Small intestine (tissue), 7 donors: ENCODE measurements at regions not wholly inside any gene's neighbourhood (a gene's known extent, or its start where the extent isn't known, plus 50 kb on each side); places are given as distances from the start of the nearest gene placed in this dataset.
A peak's percentile ranks its signal among the peaks of the same experiment; 100 is the strongest.

Source experiments
- DNase-seq, 2 donors: peaks; one replicate each; pipeline versions ENCODE4 v3.0.0 to v3.0.0-alpha.2; 2013
- FAIRE-seq: peaks from 2 replicates; lab custom pipeline; 2012; peaks lifted over from hg19 to GRCh38; lab: Jason Lieb, UNC
- H3K27ac ChIP-seq, 3 donors: one replicate each; pipeline ENCODE4 v1.5.1; 2013; ENCODE audit warnings: low read length in 2 of 3, mild to moderate bottlenecking in 2 of 3, control low read depth in 1 of 3, inconsistent platforms in 1 of 3, low read depth in 1 of 3, moderate library complexity in 1 of 3
- H3K27me3 ChIP-seq, 3 donors: one replicate each; pipeline ENCODE4 v1.6.1; 2013; ENCODE audit warnings: low read length in 3 of 3, inconsistent platforms in 1 of 3; ENCODE audit not compliant: control insufficient read depth in 3 of 3, insufficient read depth in 3 of 3
- H3K36me3 ChIP-seq, 3 donors: one replicate each; pipeline ENCODE4 v1.6.1; 2013; ENCODE audit warnings: low read length in 3 of 3, inconsistent platforms in 1 of 3, low read depth in 1 of 3, mild to moderate bottlenecking in 1 of 3, moderate library complexity in 1 of 3; ENCODE audit not compliant: control insufficient read depth in 3 of 3, insufficient read depth in 2 of 3
- H3K4me1 ChIP-seq, 3 donors: one replicate each; pipeline ENCODE4 v1.6.1; 2013; ENCODE audit warnings: low read length in 2 of 3, inconsistent platforms in 1 of 3, low read depth in 1 of 3, mild to moderate bottlenecking in 1 of 3, moderate library complexity in 1 of 3; ENCODE audit not compliant: control insufficient read depth in 3 of 3, insufficient read depth in 2 of 3
- H3K4me3 ChIP-seq, 3 donors: one replicate each; pipeline ENCODE4 v1.5.1; 2013; ENCODE audit warnings: low read length in 3 of 3, control low read depth in 1 of 3, inconsistent platforms in 1 of 3, low read depth in 1 of 3, mild to moderate bottlenecking in 1 of 3, moderate library complexity in 1 of 3
- H3K9me3 ChIP-seq, 2 donors: one replicate each; pipeline ENCODE4 v1.6.1; 2013; ENCODE audit warnings: low read depth in 1 of 2, low read length in 1 of 2; ENCODE audit not compliant: control insufficient read depth in 2 of 2, insufficient read depth in 1 of 2
- WGBS, 3 donors: extraction: QIAGEN DNeasy Blood & Tissue Kit; methylation state at CpG; one replicate each; pipeline ENCODE4 v1.1.7; 2013; 5-methylcytosine and 5-hydroxymethylcytosine counted together
- donor health status: healthy with polysubstance abuse.
- donor health status: control.
- donor health status: control.
- donor health status: Bipolar disorder and iron deficiency.
- donor health status: healthy.

- Histone ChIP-seq H3K27me3 (no peaks in the 10 kb centered on the region), H3K27ac (no peak overlapping the region), H3K9me3 (no peaks in the 10 kb centered on the region), H3K4me3 (no peak overlapping the region), H3K4me1 (no peaks in the 10 kb centered on the region), H3K36me3 (no peaks in the 10 kb centered on the region)
- WGBS, 3 donors: 83 to 87% (median 85%) methylated on average over 3 of the region's 3 CpGs
- DNase-seq (peak; percentile 42 to 65), FAIRE-seq (no peak)
Observed at GRCh38 chr2:211093743-211094303, 537.4 kb downstream of the CPS1 start.

DNA sequence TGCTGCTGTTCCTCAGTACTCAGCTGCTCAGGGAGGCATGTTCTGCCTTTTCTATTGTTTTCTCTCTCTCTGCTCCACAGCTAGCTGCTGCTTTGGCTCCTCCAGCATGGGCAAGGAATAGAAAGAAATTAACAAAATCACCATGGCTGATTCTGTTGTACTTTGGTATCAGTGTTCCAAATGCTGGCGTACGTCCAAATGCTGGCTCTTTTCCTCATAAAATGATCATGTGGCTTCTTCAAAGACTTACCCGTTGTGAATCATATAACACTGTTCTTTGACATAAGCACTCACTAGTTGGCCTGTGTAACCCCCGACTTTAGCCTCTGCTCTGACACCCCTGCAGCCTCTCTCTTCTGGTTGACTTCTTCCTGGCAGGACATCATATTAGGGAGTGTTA lies 547.6 kb downstream of the CPS1 start:
- no peaks in the 10 kb centered on the region for H3K27me3 ChIP-seq
- peak; percentile 82 to 84 for DNase-seq
- WGBS, 3 donors: 9 to 41% (median 29%) methylated on average over 4 of the region's 4 CpGs

DNA sequence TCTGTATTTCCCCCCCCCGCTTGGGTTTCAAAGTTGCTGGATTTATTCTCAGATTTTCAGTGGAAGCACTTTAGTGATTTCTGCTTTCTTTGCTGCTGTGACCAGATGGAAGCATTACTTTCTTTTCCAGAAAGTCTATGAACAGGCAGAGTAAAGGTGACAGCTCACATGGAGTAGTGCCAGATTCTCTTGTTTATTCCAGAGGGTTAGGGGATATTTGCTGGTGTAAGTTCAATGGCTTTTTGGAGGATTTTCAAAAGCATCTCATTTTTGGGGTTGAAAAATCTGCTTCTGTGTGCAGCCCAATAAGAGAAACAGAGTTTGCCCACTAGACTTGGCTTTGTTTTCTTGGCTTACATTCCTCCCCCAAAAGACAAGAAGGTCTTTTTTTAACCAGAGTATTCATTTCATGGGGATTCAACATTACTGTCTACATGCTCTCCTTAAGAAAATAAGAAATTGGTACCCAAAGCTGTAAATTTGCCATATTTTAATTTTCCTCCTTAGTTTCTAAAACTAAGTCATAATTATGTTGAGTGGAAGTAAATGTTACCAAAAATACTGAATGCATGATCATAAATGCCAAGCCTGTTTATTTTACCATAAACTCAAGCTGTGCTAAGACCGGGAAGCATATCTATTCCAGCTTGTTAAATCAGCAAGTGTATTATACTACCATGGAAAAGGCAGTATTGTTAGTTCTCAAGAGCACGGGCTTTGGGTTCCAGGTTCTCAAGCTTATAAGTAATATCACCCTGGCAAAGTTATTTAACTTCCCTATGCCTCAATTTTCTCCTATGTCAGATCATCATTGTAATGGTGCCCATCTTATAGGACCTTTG lies 557.2 kb downstream of the CPS1 start:
- no peak for FAIRE-seq
- DNase-seq: no peak
- Histone ChIP-seq H3K27me3 (no peaks in the 10 kb centered on the region), H3K9me3 (no peaks in the 10 kb centered on the region), H3K36me3 (no peaks in the 10 kb centered on the region), H3K4me1 (no peaks in the 10 kb centered on the region), H3K4me3 (no peak overlapping the region), H3K27ac (no peak overlapping the region)
- WGBS, 3 donors: 57 to 69% (median 66%) methylated on average over 3 of the region's 3 CpGs

More for the DNA sequence above, 547.6 kb downstream of the CPS1 start:
- FAIRE-seq: no peak
- Histone ChIP-seq H3K36me3 (no peaks in the 10 kb centered on the region), H3K4me1 (peaks cover 0 to 3% (median 0%) of the 10 kb centered on the region in 3 donors), H3K9me3 (peaks cover 0 to 5% of the 10 kb centered on the region in 2 donors), H3K4me3 (no peak overlapping the region), H3K27ac (no peak overlapping the region)

DNA sequence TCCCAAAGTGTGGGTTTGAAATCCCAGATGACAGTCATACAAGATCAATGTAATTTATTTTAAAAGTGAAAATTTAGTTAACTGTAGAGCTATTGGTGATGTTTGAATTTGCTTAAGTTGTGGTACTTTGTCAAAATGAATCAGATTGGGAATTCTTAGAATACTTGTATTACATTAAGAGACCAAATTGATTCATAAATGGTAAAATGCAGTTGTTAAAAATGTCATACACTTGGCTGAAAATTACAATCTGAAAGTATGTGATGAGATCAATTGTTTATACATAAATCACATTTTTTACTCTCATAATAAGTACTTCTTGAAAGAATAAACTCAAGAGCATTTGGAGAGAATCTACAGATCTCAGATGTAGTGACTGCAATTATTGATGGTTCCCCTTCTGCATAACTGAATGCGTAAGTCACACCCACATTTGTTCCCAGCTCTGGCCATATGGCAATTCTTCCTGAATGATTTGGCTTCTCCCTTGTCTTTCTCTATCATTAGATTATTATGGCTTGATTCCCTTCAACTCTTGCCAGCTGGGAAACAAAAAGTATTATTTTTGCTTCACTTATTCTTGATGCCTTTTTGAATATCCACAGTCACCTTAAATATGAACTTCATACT lies 558.5 kb downstream of the CPS1 start:
- DNase-seq: no peak
- no peak for FAIRE-seq
- H3K4me3 ChIP-seq: no peak overlapping the region
- no peaks in the 10 kb centered on the region for H3K9me3 ChIP-seq
- no peaks in the 10 kb centered on the region for H3K36me3 ChIP-seq
- WGBS, 3 donors: 69 to 86% (median 82%) methylated on average over 1 of the region's 1 CpG
- H3K27me3 ChIP-seq: no peaks in the 10 kb centered on the region
- no peak overlapping the region for H3K27ac ChIP-seq
- H3K4me1 ChIP-seq: no peaks in the 10 kb centered on the region

- H3K27me3 ChIP-seq: no peaks in the 10 kb centered on the region
- no peaks in the 10 kb centered on the region for H3K4me1 ChIP-seq
- H3K36me3 ChIP-seq: no peaks in the 10 kb centered on the region
- DNase-seq (no peak), FAIRE-seq (no peak)
- H3K9me3 ChIP-seq: no peaks in the 10 kb centered on the region
- 80 to 90% (median 85%) methylated on average over 1 of the region's 1 CpG for WGBS, 3 donors
- no peak overlapping the region for H3K27ac ChIP-seq
- no peak overlapping the region for H3K4me3 ChIP-seq
Observed at GRCh38 chr2:211117026-211117425, 560.6 kb downstream of the CPS1 start.

DNA sequence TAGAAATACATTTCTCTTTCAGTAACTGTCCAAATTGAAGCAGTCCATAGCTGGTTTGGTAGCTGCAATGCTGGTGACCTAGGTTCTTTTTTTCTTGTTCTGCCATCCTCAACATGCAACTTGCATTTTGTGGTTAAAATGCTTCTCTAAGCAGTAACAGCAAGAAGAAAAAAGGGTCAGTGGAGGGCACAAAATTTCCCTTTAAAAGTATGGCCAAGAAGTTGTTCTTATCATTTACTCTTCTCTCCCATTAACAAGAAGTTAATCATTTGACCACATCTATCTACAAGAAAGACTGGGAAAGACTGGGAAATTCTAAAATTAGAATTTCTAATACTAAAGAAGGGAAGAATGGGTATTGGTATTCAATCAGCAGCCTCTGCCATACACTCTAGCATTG lies 569.9 kb downstream of the CPS1 start:
- H3K27ac ChIP-seq: no peak overlapping the region
- H3K9me3 ChIP-seq: no peaks in the 10 kb centered on the region
- peaks cover 0 to 8% (median 0%) of the 10 kb centered on the region in 3 donors for H3K4me1 ChIP-seq
- no peaks in the 10 kb centered on the region for H3K36me3 ChIP-seq
- DNase-seq: no peak
- H3K4me3 ChIP-seq: no peak overlapping the region
- no peak for FAIRE-seq
- H3K27me3 ChIP-seq: no peaks in the 10 kb centered on the region

GRCh38 chr2:211127501-211127900 lies 571.1 kb downstream of the CPS1 start:
- Histone ChIP-seq H3K4me3 (no peak overlapping the region), H3K27me3 (no peaks in the 10 kb centered on the region), H3K27ac (no peak overlapping the region), H3K36me3 (no peaks in the 10 kb centered on the region), H3K9me3 (no peaks in the 10 kb centered on the region), H3K4me1 (peaks cover 0 to 8% (median 0%) of the 10 kb centered on the region in 3 donors)
- FAIRE-seq: no peak
- WGBS, 3 donors: 34 to 70% (median 64%) methylated on average over 2 of the region's 2 CpGs
- no peak for DNase-seq

DNA sequence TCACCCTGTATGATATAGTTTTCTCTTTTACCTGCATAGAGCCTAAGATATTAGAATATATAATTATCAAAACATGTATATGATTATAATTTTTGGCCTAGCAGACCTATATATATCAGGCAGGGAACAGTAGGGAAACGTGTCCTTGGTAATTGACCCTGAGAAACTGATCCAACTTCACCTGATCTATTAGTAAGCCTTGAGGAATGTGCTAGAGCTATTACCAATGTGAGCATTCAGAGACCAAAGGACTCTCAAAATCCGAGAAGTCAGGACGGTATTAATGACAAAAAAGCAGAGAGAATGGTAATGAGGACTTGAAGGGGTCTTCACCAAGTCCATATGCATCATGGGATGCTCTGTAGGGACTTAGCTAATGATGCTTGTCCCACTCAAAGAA lies 571.9 kb downstream of the CPS1 start:
- FAIRE-seq: no peak
- 64 to 72% (median 70%) methylated on average over 3 of the region's 3 CpGs for WGBS, 3 donors
- Histone ChIP-seq H3K36me3 (no peaks in the 10 kb centered on the region), H3K9me3 (no peaks in the 10 kb centered on the region), H3K4me3 (no peak overlapping the region), H3K27ac (no peak overlapping the region), H3K27me3 (no peaks in the 10 kb centered on the region), H3K4me1 (peaks cover 0 to 8% (median 0%) of the 10 kb centered on the region in 3 donors)
- DNase-seq: no peak
